Ecto neural progenitor cell (in vitro differentiated cells): ENCODE measurements at regions not wholly inside any gene's neighbourhood (a gene's known extent, or its start where the extent isn't known, plus 50 kb on each side); places are given as distances from the start of the nearest gene placed in this dataset.

Source experiments
- DNase-seq: peaks from one replicate; pipeline ENCODE4 v3.0.0-alpha.2; 2018; ENCODE audit warnings: low spot score

DNA sequence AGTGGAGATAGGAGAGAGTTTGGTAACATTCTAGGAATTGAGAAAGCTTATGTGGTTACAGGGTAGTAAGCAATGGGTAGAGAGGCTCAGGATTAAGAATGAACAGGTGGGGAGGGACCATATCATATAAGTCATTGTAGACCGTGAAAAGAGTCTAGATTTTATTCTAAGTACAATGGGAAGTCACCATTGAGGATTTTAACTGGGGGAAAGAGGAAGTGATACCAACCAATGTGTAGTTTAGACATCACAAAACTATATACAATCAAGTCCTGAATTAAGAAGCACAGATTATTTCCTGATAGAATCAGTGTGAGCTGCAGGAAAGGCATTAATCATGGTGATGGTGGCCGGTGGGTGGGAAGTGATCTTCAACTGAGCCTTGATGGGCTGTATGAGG is 178.3 kb upstream of the ZIC3 start:
- no peak for DNase-seq

DNA sequence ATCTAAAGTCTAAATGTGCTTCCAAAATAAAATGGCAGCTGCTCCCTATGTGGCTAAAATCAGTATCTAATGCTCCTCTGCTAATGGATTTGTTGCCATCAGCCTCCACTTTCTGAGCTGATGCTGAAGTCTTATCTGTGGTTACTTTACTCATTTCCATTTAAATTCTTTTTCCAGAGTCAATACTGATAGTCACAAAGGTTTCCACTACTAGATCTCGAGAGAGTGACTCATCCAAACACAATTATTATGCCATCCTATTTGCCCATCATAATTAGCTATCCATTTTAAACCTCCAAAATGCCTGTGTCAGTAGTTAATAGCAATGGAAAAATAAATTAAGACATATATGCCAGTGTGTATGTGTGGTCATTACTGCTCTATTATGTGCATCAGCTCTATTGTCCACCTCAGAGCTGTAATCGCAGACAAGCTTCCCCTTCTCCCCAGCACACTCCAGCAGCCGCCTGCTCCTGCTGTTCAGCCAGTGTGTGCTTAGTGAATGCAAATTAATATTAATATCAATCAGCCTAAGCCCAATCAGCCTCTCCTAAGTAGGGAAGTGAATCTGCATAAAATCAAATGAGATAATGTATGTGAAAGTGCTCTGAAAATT is 199.8 kb upstream of the ZIC3 start:
- DNase-seq = no peak

GRCh38 chrX:137363559-137363958 is 202.4 kb upstream of the ZIC3 start:
- no peak for DNase-seq

DNA sequence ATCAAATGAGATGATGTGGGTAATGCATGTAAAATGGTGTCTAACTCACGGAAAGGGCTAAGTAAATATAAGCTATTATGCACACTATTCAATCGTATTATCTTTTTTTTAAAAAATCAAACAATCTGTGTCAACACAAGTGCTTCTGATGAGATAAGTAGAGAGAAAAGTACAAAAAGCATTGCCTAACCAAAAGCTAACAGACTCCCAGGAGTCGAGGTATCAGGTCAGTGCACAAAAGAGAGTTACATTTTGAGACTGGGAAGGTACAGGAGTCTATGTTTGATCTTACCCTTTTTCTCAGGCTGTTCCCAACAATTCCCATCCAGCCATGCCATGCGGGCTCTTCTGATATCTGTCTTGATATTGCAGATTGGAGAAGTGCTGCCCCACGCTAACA is 203.3 kb upstream of the ZIC3 start:
- DNase-seq = no peak

GRCh38 chrX:137354851-137355250 is 211.1 kb upstream of the ZIC3 start:
- DNase-seq = no peak

- DNase-seq = no peak
Measured at GRCh38 chrX:137353404-137353803, 212.5 kb upstream of the ZIC3 start.

DNA sequence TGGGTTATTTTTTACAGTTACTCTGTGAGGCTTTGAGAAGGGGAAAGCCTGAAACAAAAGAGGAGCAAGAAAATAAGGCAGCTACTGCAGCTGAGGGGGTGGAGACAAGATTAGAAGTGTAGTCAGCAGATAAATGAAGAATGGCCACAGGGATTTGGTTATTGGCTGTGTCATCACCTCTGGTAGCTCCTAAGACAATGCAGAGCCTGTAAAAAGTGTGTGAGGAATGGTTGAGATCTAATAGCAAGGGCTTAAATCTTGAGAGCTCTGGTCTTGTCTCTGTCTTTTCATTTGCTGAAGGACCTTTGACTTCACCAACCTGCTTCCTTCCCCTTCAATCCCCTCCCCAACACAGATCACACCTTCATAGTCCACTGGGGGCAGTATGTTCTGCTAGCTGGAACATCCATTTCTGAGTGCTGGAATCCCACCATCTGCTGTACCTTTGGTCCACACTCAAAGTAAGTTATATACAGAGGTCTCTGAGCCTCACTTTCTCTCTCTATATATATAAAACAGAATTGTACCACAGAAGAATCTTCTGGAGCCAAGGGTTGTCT is 213.7 kb upstream of the ZIC3 start:
- DNase-seq = no peak

DNA sequence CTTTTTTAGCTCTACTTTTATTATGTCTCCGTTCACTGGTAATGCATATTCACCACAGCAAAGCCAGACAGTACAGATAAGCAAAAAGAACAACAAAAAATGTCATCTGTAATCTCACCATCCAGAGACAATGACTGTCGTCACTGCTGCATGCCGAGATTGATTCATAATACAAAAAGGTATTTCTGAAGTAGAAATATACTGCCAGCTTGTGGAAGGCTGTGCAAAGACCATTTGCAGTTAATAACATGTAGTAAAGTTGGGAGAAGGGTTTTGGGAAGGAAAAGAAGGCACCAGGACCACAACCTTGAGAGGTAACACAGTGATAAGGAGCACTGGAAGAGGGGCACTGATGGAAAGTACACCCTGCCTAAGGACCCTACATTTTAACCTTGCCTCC is 223.0 kb upstream of the ZIC3 start:
- DNase-seq = no peak

- no peak for DNase-seq
Measured at GRCh38 chrX:137313627-137314026, 252.3 kb upstream of the ZIC3 start.

DNA sequence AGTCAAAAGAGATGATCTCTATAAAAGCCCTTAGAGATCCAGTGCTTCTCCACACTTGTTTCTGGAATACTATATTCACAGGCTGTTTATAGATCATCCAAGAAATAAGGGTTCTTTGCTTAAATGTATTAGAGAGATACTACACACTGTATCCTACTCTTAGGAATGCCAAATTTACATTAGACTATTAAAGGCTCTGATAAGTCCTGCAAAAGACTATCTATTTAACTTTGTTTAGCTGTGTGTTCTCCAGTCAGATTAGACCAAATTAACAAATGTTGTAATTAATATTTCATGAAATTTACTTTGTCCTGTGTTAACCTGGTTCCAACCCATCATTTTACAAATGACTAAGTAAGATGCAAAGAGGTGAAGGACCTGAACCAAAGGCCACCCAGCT is 260.5 kb upstream of the ZIC3 start:
- no peak for DNase-seq

DNA sequence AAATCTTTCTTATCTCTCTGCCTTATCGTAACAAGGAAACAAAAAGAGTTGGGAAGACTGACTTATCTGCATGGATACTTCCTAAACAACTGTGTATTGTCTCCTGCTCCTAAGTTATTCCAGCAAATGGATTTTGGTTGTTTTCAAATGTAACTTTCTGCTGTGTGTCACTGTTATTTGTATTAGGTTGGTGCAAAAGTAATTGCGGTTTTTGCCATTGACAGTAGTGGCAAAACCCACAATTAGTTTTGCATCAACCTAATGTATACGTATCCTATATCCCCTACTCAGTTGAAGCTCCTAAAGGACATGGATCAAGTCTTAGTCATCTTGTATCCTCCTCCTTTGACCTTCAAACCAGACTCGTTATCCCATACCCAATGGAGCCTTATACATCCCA is 263.4 kb upstream of the GPR101 start:
- no peak for DNase-seq

DNA sequence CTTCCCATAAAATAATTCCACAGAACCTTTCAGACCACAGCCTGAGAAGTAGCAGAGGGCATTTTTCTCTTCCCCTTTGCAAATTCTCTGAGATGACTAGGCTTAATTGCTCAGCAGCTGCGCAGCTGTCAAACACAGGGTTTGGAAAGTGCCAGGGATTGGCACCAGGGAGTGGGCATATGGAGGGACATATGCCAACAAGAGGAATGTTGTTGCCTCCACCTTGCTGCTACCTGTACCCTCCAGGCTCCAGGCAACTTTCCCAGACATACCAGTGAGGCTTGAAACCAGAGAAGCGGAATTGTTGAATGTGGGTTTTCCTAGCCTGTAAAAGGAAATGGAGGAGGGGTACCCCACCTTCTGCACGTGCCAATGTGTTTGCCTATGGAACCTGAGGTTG is 256.2 kb upstream of the GPR101 start:
- DNase-seq = no peak

- no peak for DNase-seq
Measured at GRCh38 chrX:137287191-137287590, 253.4 kb upstream of the GPR101 start.

DNA sequence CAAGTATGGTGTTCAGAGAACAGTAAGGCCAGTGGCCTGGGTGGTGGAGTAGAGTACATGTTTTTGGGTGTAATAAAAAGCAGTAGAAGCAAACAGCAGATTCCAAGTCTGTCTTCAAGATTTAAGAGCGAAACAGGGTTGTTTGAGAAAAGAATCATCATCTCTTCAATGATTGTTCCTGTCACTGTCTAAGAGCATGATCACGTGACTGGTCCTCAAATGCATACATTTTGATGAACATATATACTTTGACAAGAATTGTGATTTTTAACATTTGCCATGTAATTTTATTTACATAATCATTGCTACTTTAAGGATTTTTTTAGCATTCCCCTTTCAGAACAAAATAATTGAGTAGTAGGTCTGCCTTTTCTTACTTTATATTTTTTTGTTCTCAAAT is 252.6 kb upstream of the GPR101 start:
- no peak for DNase-seq

DNA sequence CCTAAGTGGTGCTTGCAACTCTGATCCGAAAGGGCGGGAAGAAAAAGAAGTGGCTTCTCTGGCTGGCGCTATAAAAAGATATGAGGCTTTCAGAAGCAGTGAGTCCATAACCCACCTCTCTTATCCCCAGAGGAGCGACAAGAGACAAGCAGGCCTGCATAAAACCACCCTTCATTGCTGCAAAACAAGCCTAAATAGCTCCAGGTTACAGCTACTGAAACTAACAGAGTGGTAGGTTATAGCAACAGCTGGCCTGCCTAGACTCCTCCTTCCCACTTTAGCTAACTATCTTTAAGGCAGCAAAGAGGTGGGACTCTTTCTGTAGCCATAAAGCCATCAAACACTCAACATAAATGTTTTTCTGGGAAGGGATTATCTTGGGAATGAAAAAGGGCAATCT is 245.0 kb upstream of the GPR101 start:
- no peak for DNase-seq

DNA sequence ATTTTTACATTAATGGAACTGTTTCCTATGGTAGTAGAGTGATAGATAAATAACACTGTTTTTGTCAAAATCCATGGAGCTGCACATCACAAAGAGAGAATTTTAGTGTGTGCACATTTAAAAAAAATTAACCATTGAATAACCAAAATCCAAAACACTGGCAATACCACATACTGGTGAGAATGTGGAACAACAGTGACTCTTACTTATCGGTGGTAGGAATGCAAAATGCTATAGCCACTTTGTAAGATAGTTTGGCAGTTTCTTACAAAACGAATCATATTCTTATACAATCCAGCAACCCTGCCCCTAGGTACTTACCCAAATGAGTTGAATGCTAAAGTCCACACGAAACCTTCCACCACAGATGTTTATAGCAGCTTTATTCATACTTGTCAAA is 229.6 kb upstream of the GPR101 start:
- DNase-seq = no peak

DNA sequence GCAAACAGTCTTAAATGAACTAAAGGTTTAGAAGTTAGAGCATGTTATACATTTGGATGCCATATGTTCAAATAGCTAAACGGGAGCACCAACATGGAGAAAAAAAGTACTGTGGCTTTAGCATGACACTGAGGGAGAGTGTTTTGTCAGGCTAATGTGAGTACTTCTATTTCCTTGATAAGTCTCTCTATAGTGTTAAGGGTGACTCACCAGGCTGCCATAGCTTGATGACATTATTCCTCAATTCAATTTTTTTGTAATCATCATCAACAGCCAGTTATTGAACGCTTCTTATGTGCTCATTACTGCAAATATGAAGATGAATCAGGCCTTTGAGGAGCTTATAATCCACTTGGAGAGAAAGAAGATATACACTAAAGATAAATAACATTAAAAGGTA is 211.4 kb upstream of the GPR101 start:
- no peak for DNase-seq

GRCh38 chrX:137236837-137237236 is 203.0 kb upstream of the GPR101 start:
- DNase-seq = no peak

- DNase-seq = no peak
Measured at GRCh38 chrX:137234651-137235402, 201.0 kb upstream of the GPR101 start.

GRCh38 chrX:137233478-137233877 is 199.7 kb upstream of the GPR101 start:
- no peak for DNase-seq

GRCh38 chrX:137227151-137227550 is 193.4 kb upstream of the GPR101 start:
- DNase-seq = no peak

- DNase-seq = no peak
Measured at GRCh38 chrX:137215467-137215866, 181.7 kb upstream of the GPR101 start.

- DNase-seq = no peak
Measured at GRCh38 chrX:137212078-137212632, 178.4 kb upstream of the GPR101 start.
